H1 (cell line): ENCODE measurements at regions not wholly inside any gene's neighbourhood (a gene's known extent, or its start where the extent isn't known, plus 50 kb on each side); places are given as distances from the start of the nearest gene placed in this dataset.

Experiments used
- CTCF ChIA-PET: fragments of 300-600 bp; sonication (Branson Sonifier 250); formaldehyde crosslinking; loops from one replicate; lab custom pipeline; 2021; ENCODE audit not compliant: partially characterized antibody; lab: Charles Lee
- POLR2A ChIA-PET: fragments of 300-600 bp; sonication (Branson Sonifier 250); formaldehyde crosslinking; loops from one replicate; lab custom pipeline; 2021; ENCODE audit warnings: inconsistent platforms; ENCODE audit not compliant: partially characterized antibody; lab: Charles Lee
- DNase-seq, 2 experiments: peaks; one replicate each; pipeline versions ENCODE4 v3.0.0 to v3.0.0-alpha.2; 2010 to 2022; ENCODE audit warnings: low spot score in 2 of 2, low read depth in 1 of 2, mixed read lengths in 1 of 2
- FAIRE-seq: peaks from 2 replicates; lab custom pipeline; 2011; peaks lifted over from hg19 to GRCh38; lab: Jason Lieb, UNC
- H2AFZ ChIP-seq: 2 replicates; pipeline ENCODE4 v1.8.1; 2012; ENCODE audit warnings: low read length, inconsistent platforms
- H2AK5ac ChIP-seq: 2 replicates; pipeline ENCODE4 v1.6.1; 2013; ENCODE audit warnings: low read depth, low read length
- H2BK120ac ChIP-seq: replicated peaks from 2 replicates; pipeline ENCODE3; 2013; ENCODE audit warnings: low read depth, low read length, inconsistent platforms
- H2BK12ac ChIP-seq: 2 replicates; pipeline ENCODE4 v1.6.1; 2013; ENCODE audit warnings: low read depth, low read length
- H2BK15ac ChIP-seq: 2 replicates; pipeline ENCODE4 v1.6.1; 2013; ENCODE audit warnings: low read length
- H2BK20ac ChIP-seq: 2 replicates; pipeline ENCODE4 v1.6.1; 2013; ENCODE audit warnings: low read length
- H2BK5ac ChIP-seq: 2 replicates; pipeline ENCODE4 v1.6.1; 2013; ENCODE audit warnings: low read depth, low read length
- H3K14ac ChIP-seq: 2 replicates; pipeline ENCODE4 v1.6.1; 2013; ENCODE audit warnings: inconsistent platforms; ENCODE audit not compliant: insufficient read length
- H3K18ac ChIP-seq: 2 replicates; pipeline ENCODE4 v1.6.1; 2013; ENCODE audit warnings: low read length; ENCODE audit errors: extremely low read depth
- H3K23ac ChIP-seq: 2 replicates; pipeline ENCODE4 v1.6.1; 2013; ENCODE audit warnings: inconsistent platforms; ENCODE audit not compliant: insufficient read length
- H3K23me2 ChIP-seq: 2 replicates; pipeline ENCODE4 v1.6.1; 2013; ENCODE audit warnings: low read depth, low read length
- H3K27ac ChIP-seq: 2 replicates; pipeline ENCODE4 v1.6.1; 2011; ENCODE audit warnings: low read depth, low read length, inconsistent platforms
- H3K27me3 ChIP-seq, 4 experiments: replicated peaks in 1 of 4; 1 replicate in 1 of 4; 2 replicates in 3 of 4; pipeline versions ENCODE4 v1.6.1 to v1.8.1; 2011 to 2013; ENCODE audit warnings: low read length in 3 of 4, mild to moderate bottlenecking in 3 of 4, inconsistent platforms in 2 of 4, mixed read lengths in 2 of 4, moderate library complexity in 1 of 4; ENCODE audit not compliant: control insufficient read depth in 3 of 4, insufficient read depth in 3 of 4; ENCODE audit errors: extremely low read depth in 1 of 4
- H3K36me3 ChIP-seq, 4 experiments: 2 replicates each; pipeline versions ENCODE4 v1.6.1 to v1.8.1; 2011 to 2013; ENCODE audit warnings: mild to moderate bottlenecking in 4 of 4, low read length in 3 of 4, moderate library complexity in 2 of 4, control low read depth in 1 of 4, inconsistent platforms in 1 of 4; ENCODE audit not compliant: insufficient read depth in 4 of 4, control insufficient read depth in 2 of 4
- H3K4ac ChIP-seq: replicated peaks from 2 replicates; pipeline ENCODE3; 2013; ENCODE audit warnings: low read length, low read depth, mixed read lengths, inconsistent platforms; ENCODE audit not compliant: insufficient read length
- H3K4me1 ChIP-seq, 4 experiments: replicated peaks in 1 of 4; 1 replicate in 1 of 4; 2 replicates in 3 of 4; pipeline versions ENCODE4 v1.6.1 to v1.8.1; 2011 to 2013; ENCODE audit warnings: low read length in 3 of 4, inconsistent platforms in 2 of 4, mixed read lengths in 1 of 4; ENCODE audit not compliant: insufficient read depth in 4 of 4, control insufficient read depth in 3 of 4
- H3K4me2 ChIP-seq, 2 experiments: 2 replicates each; pipeline versions ENCODE4 v1.6.1 to v1.8.1; 2011 to 2013; ENCODE audit warnings: low read depth in 2 of 2, low read length in 2 of 2, control low read depth in 1 of 2, inconsistent platforms in 1 of 2, mild to moderate bottlenecking in 1 of 2; ENCODE audit not compliant: insufficient read depth in 1 of 2
- H3K4me3 ChIP-seq, 4 experiments: fragments of 200-600, 300-600 bp in 1 of 4; sonication (generic), shearing (Covaris generic), sonication (Bioruptor Twin) in 1 of 4; 2 replicates each; pipeline versions ENCODE4 v1.5.1 to v1.8.1; 2011 to 2016; ENCODE audit warnings: low read length in 4 of 4, low read depth in 3 of 4, control low read depth in 2 of 4, inconsistent platforms in 2 of 4, mild to moderate bottlenecking in 2 of 4, mixed read lengths in 1 of 4, moderate library complexity in 1 of 4; ENCODE audit not compliant: insufficient read depth in 2 of 4; ENCODE audit errors: extremely low read depth in 1 of 4
- H3K56ac ChIP-seq: replicated peaks from 2 replicates; pipeline ENCODE3; 2013; ENCODE audit warnings: low read depth, mild to moderate bottlenecking, mixed read lengths, low read length, inconsistent platforms; ENCODE audit not compliant: insufficient read length
- H3K79me1 ChIP-seq: 2 replicates; pipeline ENCODE4 v1.6.1; 2013; ENCODE audit warnings: low read depth, low read length, control low read depth
- H3K79me2 ChIP-seq, 2 experiments: 2 replicates each; pipeline versions ENCODE4 v1.6.1 to v1.8.1; 2012 to 2013; ENCODE audit warnings: low read length in 2 of 2, mild to moderate bottlenecking in 2 of 2, inconsistent platforms in 1 of 2; ENCODE audit not compliant: insufficient read depth in 2 of 2, control insufficient read depth in 1 of 2
- H3K9ac ChIP-seq, 4 experiments: replicated peaks in 1 of 4; 1 replicate in 1 of 4; 2 replicates in 3 of 4; pipeline versions ENCODE4 v1.6.1 to v1.8.1; 2011 to 2013; ENCODE audit warnings: low read depth in 3 of 4, low read length in 3 of 4, control low read depth in 2 of 4, mild to moderate bottlenecking in 2 of 4, moderate library complexity in 2 of 4, inconsistent platforms in 1 of 4; ENCODE audit errors: extremely low read depth in 1 of 4
- H3K9me3 ChIP-seq, 2 experiments: 2 replicates each; pipeline versions ENCODE4 v1.6.1 to v1.8.1; 2012 to 2013; ENCODE audit warnings: mild to moderate bottlenecking in 2 of 2, moderate library complexity in 2 of 2, control low read depth in 1 of 2, inconsistent platforms in 1 of 2, low read depth in 1 of 2, low read length in 1 of 2, mixed read lengths in 1 of 2; ENCODE audit not compliant: insufficient read depth in 2 of 2
- H4K20me1 ChIP-seq, 2 experiments: replicated peaks in 1 of 2; 2 replicates each; pipeline versions ENCODE3 to v1.8.1; 2011 to 2013; ENCODE audit warnings: inconsistent platforms in 2 of 2, low read length in 2 of 2, mild to moderate bottlenecking in 1 of 2; ENCODE audit not compliant: insufficient read depth in 2 of 2, control insufficient read depth in 1 of 2
- H4K5ac ChIP-seq: 2 replicates; pipeline ENCODE4 v1.6.1; 2013; ENCODE audit warnings: low read length, low read depth, mixed read lengths, inconsistent platforms; ENCODE audit not compliant: insufficient read length
- H4K8ac ChIP-seq: 2 replicates; pipeline ENCODE4 v1.8.0; 2013; ENCODE audit warnings: mild to moderate bottlenecking, moderate library complexity, low read length, inconsistent platforms; ENCODE audit not compliant: insufficient read depth; ENCODE audit errors: extremely low read depth
- H4K91ac ChIP-seq: replicated peaks from 2 replicates; pipeline ENCODE3; 2013; ENCODE audit warnings: low read length, mixed read lengths, inconsistent platforms; ENCODE audit not compliant: insufficient read length
- BACH1 ChIP-seq: IDR thresholded peaks from 2 replicates; pipeline ENCODE4 v1.6.1; 2012; ENCODE audit warnings: low read length, improper control_type of control experiment
- CTCF ChIP-seq, 3 experiments: IDR thresholded peaks; 1 replicate in 2 of 3; 2 replicates in 1 of 3; pipeline versions ENCODE4 v1.5.1 to v1.6.1; 2011; ENCODE audit warnings: low read length in 3 of 3, mild to moderate bottlenecking in 3 of 3, inconsistent platforms in 2 of 3, low read depth in 1 of 3, moderate library complexity in 1 of 3; ENCODE audit not compliant: insufficient read depth in 1 of 3; ENCODE audit errors: control extremely low read depth in 1 of 3
- GABPA ChIP-seq: IDR thresholded peaks from 2 replicates; pipeline ENCODE4 v1.6.1; 2011; ENCODE audit warnings: mild to moderate bottlenecking, low read length, moderate library complexity, borderline replicate concordance; ENCODE audit not compliant: insufficient read depth
- RBBP5 ChIP-seq: IDR thresholded peaks from 2 replicates; pipeline ENCODE4 v1.7.1; 2012; ENCODE audit warnings: low read depth, mild to moderate bottlenecking, inconsistent platforms, low read length, moderate library complexity, borderline replicate concordance
- SIX5 ChIP-seq: IDR thresholded peaks from 2 replicates; pipeline ENCODE4 v1.6.1; 2011; ENCODE audit warnings: mild to moderate bottlenecking, low read depth, low read length
- SP1 ChIP-seq: IDR thresholded peaks from 2 replicates; pipeline ENCODE4 v1.6.1; 2011; ENCODE audit warnings: low read depth, low read length
- SRF ChIP-seq: IDR thresholded peaks from 2 replicates; pipeline ENCODE4 v1.6.1; 2011; ENCODE audit warnings: mild to moderate bottlenecking, low read depth, low read length, moderate library complexity
- TBP ChIP-seq: IDR thresholded peaks from 2 replicates; pipeline ENCODE4 v1.6.1; 2011; ENCODE audit warnings: low read depth, low read length, improper control_type of control experiment
- TEAD4 ChIP-seq: IDR thresholded peaks from 2 replicates; pipeline ENCODE4 v1.6.1; 2012; ENCODE audit warnings: low read depth, low read length, inconsistent platforms, mixed read lengths
- YY1 ChIP-seq: IDR thresholded peaks from 2 replicates; pipeline ENCODE4 v1.6.1; 2011; ENCODE audit warnings: low read depth, mild to moderate bottlenecking, low read length
- WGBS, 2 experiments: shearing (Covaris generic) in 1 of 2; methylation state at CpG; one replicate each; pipeline versions ENCODE4 v1.1.6 to v1.1.7; 2013 to 2015; ENCODE audit warnings: low lambda C conversion rate in 2 of 2, mixed read lengths in 2 of 2, inconsistent platforms in 1 of 2, low coverage in 1 of 2, missing lambda C conversion rate in 1 of 2; ENCODE audit not compliant: insufficient replicate concordance in 2 of 2, insufficient coverage in 1 of 2, insufficient read length in 1 of 2; ENCODE audit errors: extremely low coverage in 1 of 2, missing lambda C conversion rate in 1 of 2; 5-methylcytosine and 5-hydroxymethylcytosine counted together

- no peak overlapping the region for H2BK5ac ChIP-seq
- no peaks in the 10 kb centered on the region; the same call in 1 of the 2 replicates for H3K23me2 ChIP-seq
- H4K5ac ChIP-seq: no peak overlapping the region
- no peak overlapping the region for H2BK12ac ChIP-seq
- H2AFZ ChIP-seq: no peak overlapping the region
- H3K14ac ChIP-seq: no peak overlapping the region
- H3K9ac ChIP-seq: no peak overlapping the region
- WGBS, 2 experiments: 88% methylated on average over 1 of the region's 1 CpG; no CpG with 5 or more reads in 1 of the 2 experiments
- no peak overlapping the region for H3K27ac ChIP-seq
- POLR2A ChIA-PET: no interaction called here
- DNase-seq (no peak), FAIRE-seq (no peak)
- H2AK5ac ChIP-seq: no peak overlapping the region
- H2BK120ac ChIP-seq: no peak overlapping the region
- TF ChIP-seq TEAD4: no peak
- no peak for TF ChIP-seq CTCF (IDR thresholded peaks at IDR 0.05; ENCODE audit: control extremely low read depth in 1 of 3, insufficient read depth in 1 of 3, low read depth in 1 of 3, low read length in 3 of 3)
- no peak for TF ChIP-seq SRF
- TF ChIP-seq RBBP5: no peak
- no peak for TF ChIP-seq SIX5
- no peak for TF ChIP-seq YY1
- no peak for TF ChIP-seq TBP
- no peak for TF ChIP-seq SP1
- no peak for TF ChIP-seq BACH1
- no peak for TF ChIP-seq GABPA
- no peaks in the 10 kb centered on the region for H3K27me3 ChIP-seq
- no peaks in the 10 kb centered on the region for H3K79me1 ChIP-seq
- no peak overlapping the region for H3K23ac ChIP-seq
- no peak overlapping the region for H3K56ac ChIP-seq
- H3K4me3 ChIP-seq: no peak overlapping the region
- no peak overlapping the region for H3K4me2 ChIP-seq
- no peak overlapping the region for H3K18ac ChIP-seq
- no peak overlapping the region for H2BK20ac ChIP-seq
- H3K4me1 ChIP-seq: no peaks in the 10 kb centered on the region
- H3K79me2 ChIP-seq: no peaks in the 10 kb centered on the region
- no peaks in the 10 kb centered on the region for H4K20me1 ChIP-seq
- CTCF ChIA-PET: interaction anchor here (1.7 kb wide), 1 partner anchor 166 kb away, joined by 3 read pairs; no protein-coding TSS in a partner anchor
- H4K8ac ChIP-seq: no peak overlapping the region
- no peaks in the 10 kb centered on the region for H3K9me3 ChIP-seq
- H4K91ac ChIP-seq: no peak overlapping the region
- H2BK15ac ChIP-seq: no peak overlapping the region
- H3K4ac ChIP-seq: no peak overlapping the region
- H3K36me3 ChIP-seq: no peaks in the 10 kb centered on the region
Observed at GRCh38 chr2:198293281-198293680, 488.9 kb downstream of the PLCL1 start.
